GM12873 (cell line): ENCODE measurements at regions not wholly inside any gene's neighbourhood (a gene's known extent, or its start where the extent isn't known, plus 50 kb on each side); places are given as distances from the start of the nearest gene placed in this dataset.

Experiments
- TF ChIP-seq, protein P1 (sequence below): IDR thresholded peaks from 2 replicates; pipeline ENCODE4 v1.5.1; 2012; ENCODE audit warnings: low read depth, mild to moderate bottlenecking, moderate library complexity, low read length, control low read depth; ENCODE audit not compliant: insufficient read depth; ENCODE audit errors: missing control alignments

DNA sequence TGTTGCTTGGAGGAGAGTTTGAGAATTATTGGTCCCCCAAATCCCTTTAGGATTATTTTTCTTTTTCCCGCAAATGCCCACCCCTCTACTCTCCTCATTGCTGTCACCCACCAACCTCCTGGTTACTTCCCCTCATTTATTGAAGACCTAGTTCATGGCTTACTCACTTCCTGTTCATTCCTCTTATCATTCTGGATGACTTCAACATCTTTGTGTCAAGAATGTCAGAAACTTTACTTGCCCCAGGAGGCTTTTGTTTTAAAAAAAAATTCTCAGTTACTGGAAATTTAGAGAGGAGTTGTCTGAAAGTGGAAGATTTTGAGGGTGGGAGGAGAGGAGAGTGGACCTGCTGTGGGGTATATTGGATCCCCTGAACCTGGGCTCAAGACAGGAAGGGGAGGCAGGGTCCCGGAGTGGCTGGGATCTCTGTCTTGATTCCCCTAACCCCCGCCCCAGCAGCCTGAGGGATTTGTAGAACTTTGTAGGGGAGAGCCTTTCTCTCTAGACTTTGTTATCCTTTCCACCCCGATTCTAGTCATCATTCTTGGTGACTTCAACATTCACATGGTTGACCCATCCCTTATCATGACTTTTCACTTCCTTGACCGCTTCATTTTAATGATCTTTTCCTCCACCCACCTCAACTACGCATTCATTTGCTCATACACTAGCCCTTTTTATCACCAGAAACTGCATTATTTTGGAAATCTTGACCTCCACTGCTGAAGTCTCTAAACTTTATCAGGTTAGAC, 69.9 kb upstream of the ESX1 start:
- TF ChIP-seq, protein P1, sequence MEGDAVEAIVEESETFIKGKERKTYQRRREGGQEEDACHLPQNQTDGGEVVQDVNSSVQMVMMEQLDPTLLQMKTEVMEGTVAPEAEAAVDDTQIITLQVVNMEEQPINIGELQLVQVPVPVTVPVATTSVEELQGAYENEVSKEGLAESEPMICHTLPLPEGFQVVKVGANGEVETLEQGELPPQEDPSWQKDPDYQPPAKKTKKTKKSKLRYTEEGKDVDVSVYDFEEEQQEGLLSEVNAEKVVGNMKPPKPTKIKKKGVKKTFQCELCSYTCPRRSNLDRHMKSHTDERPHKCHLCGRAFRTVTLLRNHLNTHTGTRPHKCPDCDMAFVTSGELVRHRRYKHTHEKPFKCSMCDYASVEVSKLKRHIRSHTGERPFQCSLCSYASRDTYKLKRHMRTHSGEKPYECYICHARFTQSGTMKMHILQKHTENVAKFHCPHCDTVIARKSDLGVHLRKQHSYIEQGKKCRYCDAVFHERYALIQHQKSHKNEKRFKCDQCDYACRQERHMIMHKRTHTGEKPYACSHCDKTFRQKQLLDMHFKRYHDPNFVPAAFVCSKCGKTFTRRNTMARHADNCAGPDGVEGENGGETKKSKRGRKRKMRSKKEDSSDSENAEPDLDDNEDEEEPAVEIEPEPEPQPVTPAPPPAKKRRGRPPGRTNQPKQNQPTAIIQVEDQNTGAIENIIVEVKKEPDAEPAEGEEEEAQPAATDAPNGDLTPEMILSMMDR = no peak

DNA sequence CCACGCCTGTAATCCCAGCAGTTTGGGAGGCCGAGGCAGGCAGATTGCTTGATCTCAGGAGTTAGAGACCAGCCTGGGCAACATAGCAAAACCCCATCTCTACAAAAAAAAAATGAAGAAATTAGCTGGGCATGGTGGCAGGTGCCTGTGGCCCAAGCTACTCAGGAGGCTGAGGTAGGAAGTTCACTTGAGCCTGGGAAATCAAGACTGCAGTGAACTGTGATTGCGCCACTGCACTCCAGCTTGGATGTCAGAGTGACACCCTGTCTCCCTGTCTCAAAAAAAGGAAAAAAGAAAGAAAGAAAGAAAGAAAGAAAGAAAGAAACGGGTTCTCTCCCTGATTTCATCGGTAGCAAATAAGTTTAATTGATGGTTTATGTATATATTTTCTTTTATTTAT, 64.6 kb upstream of the ESX1 start:
- TF ChIP-seq, protein P1 = no peak

DNA sequence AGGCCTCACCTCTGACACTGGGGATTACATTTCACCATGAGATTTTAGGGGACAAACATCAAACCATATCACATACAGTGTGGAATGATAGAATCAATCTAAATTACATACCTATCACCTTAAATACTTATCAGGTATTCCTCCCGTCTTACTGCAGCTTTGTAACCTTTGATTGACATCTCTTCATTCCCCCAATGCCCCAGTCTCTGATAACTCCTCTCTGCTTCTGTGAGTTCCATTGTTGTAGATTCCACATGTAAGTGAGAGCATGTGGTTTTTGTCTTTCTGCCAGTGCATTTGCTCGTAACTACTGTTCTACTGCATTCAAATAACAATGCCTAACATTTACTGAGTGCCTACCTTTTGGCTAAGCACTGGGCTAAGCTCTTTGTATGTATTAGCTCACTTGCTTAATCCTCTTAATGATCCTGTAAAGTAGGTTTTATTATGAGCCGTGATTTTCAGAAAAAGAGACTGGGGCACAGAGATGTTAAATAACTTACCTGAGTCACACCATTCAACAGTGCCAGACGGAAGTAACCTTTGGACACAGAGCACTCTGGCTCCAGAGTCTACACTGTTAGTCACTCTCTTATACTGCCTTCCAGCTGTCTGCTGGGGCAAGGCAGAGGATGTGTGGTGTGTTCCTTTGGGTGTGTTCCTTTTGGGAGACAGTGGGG, 63.7 kb upstream of the ESX1 start:
- TF ChIP-seq, protein P1 = no peak

DNA sequence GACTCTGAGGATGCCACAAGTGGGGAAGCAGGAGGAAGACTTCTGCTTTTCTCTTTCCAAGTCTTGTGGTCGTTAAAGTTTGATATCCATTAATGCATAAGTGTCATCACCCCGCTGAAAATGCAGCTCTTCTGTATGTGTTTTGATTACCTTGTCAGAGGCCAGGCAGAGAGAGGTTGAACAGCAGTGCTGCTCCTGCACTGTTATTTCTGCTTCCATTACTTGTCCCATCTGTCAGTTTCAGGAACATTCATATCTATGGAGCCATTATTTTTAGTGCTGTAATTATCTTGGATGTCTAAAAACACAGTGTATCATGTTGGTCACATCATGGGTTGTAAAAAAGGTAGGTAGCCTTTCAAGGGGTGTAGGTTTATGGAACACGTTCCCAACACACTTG, 62.0 kb upstream of the ESX1 start:
- TF ChIP-seq, protein P1 = no peak

DNA sequence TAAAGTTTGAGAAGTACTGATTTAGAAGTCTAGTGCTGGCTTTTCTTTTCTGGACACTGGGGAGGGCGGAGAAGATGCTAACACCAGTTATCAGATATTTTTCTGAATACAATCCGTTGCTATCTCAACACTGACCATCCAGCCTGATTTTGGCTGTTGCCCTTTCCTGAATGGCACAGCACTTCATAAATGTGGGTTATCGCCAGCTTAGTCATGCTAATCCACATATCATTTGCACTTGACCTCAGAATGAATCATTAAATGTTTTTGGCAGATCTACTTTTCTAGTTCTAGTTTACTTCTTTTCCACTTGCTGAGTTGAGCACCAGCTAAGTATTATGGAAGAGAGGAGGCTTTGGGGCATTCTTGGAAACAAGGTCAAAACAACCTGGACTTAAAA, 60.8 kb upstream of the ESX1 start:
- TF ChIP-seq, protein P1 = no peak

DNA sequence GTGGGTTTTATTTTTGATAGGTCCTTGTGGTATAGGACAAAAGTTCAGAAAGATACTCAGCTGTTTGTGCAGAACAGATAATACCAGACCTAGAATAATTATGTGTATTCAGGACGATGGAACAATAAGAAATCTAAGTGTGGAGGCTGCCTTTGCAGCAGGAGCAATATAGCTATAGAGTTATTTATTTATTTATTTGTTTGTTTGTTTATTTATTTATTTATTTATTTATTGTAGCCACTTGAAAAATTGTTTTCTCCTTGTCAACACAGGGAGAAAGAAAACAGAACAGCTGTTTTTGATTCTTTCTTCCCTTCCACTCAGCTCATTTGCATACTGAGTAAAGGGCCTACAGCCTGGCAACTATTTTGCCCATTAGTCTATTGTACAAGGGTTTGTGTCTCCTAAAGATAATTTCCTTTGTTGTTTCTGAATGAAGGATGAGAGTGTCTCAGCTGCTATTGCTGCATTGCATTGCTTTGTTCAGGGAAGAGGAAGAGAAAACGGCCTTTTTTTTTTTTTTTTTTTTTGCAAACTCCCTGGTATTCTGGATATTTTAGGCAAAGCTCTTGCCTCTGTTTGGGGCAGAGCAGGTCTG, 56.0 kb upstream of the ESX1 start:
- TF ChIP-seq, protein P1 = no peak

DNA sequence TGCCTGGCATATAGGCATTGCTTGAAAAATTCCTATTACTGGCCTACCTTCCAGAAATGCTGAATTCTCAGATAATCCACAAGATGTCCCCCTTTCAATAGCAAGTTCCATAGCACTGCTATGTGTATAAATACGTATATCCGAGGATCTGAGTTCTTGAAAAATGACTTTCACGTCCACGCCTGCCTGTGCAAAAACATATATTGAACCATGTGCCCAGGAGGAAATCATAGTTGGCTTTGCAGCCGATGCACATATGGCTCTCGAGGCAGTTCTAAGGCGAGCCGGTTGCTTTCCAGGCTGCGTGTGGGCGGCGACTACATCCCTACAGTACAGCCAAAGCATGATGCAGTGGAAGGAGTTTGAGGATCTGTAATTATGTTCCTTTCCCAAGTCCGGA, 55.4 kb upstream of the ESX1 start:
- TF ChIP-seq, protein P1 = no peak
